ENCODE measurements at regions not wholly inside any gene's neighbourhood (a gene's known extent, or its start where the extent isn't known, plus 50 kb on each side); places are given as distances from the start of the nearest gene placed in this dataset.

DNA sequence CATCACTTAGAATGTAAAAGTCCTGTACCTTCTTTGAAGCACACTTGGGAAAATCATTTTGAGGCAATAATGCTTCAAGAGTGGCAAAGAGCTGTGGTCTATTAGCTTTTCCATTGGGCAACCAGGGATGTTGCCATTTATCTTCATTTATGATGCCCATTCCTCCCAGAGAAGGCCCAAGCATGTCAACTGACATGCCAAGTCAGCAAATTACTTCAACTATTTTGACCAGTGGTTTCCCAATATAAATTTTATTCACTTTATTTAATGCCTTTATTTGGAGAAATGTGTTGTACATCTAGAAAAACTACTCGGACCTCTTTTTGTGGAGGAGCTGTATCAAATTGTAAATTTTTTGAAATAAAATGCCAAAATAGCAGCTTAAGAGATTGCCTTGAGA, 164.1 kb upstream of the PCSK2 start:
- Mint-ChIP-seq H3K27me3 (ENCODE audit: low read depth) (no peaks in the 10 kb centered on the region), H3K4me3 (no peak overlapping the region), H3K4me1 (no peaks in the 10 kb centered on the region), H3K9me3 (peaks cover 1% of the 10 kb centered on the region), H3K27ac (ENCODE audit: unreplicated experiment) (no peak overlapping the region), H3K36me3 (ENCODE audit: low read depth) (no peaks in the 10 kb centered on the region)
- TF ChIP-seq, protein P1, sequence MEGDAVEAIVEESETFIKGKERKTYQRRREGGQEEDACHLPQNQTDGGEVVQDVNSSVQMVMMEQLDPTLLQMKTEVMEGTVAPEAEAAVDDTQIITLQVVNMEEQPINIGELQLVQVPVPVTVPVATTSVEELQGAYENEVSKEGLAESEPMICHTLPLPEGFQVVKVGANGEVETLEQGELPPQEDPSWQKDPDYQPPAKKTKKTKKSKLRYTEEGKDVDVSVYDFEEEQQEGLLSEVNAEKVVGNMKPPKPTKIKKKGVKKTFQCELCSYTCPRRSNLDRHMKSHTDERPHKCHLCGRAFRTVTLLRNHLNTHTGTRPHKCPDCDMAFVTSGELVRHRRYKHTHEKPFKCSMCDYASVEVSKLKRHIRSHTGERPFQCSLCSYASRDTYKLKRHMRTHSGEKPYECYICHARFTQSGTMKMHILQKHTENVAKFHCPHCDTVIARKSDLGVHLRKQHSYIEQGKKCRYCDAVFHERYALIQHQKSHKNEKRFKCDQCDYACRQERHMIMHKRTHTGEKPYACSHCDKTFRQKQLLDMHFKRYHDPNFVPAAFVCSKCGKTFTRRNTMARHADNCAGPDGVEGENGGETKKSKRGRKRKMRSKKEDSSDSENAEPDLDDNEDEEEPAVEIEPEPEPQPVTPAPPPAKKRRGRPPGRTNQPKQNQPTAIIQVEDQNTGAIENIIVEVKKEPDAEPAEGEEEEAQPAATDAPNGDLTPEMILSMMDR (conservative IDR thresholded peaks at IDR 0.05): no peak
- DNase-seq (ENCODE audit: low read depth, low spot score): no peak

DNA sequence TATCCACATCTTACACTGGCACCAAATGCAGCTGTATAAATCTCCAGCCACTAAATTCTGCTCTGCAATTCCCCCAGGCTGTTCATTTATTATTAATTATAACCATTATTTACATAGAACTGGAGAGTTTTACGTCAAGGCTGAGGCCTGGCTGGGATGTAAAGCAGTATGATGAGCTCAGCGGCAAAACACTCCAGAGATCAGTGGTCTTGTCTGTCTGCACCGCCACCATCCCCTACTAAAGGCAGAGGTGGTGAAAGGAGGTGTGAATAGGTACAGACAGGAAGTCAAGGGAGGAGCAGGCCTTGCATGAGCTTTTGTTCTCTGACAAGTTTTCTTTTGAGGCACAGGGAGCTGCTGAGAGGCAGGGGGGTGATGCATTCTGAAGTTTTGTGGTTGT, 159.9 kb upstream of the PCSK2 start:
- Mint-ChIP-seq H3K36me3 (ENCODE audit: low read depth) (no peaks in the 10 kb centered on the region), H3K27me3 (ENCODE audit: low read depth) (no peaks in the 10 kb centered on the region), H3K4me3 (no peak overlapping the region), H3K9me3 (no peaks in the 10 kb centered on the region), H3K4me1 (no peaks in the 10 kb centered on the region), H3K27ac (ENCODE audit: unreplicated experiment) (no peak overlapping the region)
- no peak for DNase-seq (ENCODE audit: low read depth, low spot score)
- TF ChIP-seq, protein P1 (conservative IDR thresholded peaks at IDR 0.05): no peak

DNA sequence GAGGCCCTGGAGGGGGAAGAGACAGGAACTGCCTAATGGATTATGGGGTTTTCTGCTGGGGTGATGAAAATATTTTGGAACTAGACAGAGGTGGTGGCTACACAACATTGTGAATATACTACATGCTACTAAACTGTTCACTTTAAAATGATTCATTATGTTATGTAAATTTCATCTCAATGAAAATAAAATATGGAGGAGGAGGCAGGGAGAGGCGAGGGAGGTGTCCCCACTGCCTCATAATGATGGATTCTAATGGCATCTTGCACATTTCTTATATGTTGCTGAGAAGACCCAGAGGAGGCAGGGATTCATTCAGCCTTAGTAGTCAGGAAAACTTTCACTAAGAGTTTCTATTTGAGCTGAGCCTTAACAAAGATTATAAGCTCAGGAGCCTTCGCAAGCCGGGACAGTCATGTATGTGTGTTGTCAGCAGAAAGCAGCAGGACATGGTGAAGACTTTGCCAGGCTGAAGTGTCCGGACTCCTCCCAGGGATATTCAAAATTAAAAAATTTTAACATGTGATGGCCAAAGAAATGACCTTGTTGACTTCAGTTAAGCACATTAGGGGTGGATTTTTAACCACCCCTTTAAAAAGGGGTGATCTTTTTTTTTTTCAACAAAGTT, 158.6 kb upstream of the PCSK2 start:
- no peak for DNase-seq (ENCODE audit: low read depth, low spot score)
- no peaks in the 10 kb centered on the region for H3K4me1 Mint-ChIP-seq
- H3K27me3 Mint-ChIP-seq (ENCODE audit: low read depth): no peaks in the 10 kb centered on the region
- H3K9me3 Mint-ChIP-seq: peaks cover 4% of the 10 kb centered on the region
- no peak overlapping the region for H3K4me3 Mint-ChIP-seq
- no peaks in the 10 kb centered on the region for H3K36me3 Mint-ChIP-seq (ENCODE audit: low read depth)
- TF ChIP-seq, protein P1 (conservative IDR thresholded peaks at IDR 0.05): no peak
- H3K27ac Mint-ChIP-seq (ENCODE audit: unreplicated experiment): no peak overlapping the region

DNA sequence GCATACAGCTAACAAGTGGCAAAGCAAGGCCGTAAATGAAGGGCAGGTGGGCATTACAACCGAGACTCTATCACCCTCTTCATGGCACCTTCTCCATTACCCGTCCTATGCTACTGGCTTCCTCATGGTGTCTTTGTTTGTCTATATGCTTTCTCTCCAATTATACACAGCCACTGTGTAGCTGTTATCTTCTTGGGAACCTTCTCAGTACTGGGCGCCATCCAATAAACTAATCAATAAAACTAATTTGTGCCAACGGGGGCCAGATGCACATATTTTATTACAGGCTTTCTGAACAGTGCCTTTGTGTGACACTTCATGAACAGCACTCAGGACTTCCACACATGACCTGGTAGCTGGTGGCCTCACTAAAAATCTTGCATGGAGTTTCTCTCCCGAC, 149.8 kb upstream of the PCSK2 start:
- Mint-ChIP-seq H3K27ac (ENCODE audit: unreplicated experiment) (no peak overlapping the region), H3K4me1 (no peaks in the 10 kb centered on the region), H3K4me3 (no peak overlapping the region)

DNA sequence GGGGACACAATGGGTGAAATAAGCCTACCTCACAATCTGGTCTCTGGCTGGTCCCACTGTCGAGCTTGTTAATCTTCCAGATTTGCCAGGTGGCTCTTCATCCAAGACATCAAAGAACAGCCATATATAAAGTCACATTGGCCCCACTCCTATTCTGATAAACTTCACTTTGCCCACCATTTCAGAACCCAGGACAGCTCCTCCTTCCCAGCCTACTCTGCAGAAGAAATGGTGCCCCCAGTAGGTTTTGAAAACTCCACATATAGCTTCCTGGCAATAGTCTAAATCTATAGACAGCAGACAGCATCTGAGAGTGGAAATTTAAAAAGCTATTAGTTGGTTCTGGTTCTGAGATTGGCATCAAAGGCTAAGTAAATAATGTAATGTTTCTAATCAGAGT, 143.1 kb upstream of the PCSK2 start:
- Mint-ChIP-seq H3K4me3 (no peak overlapping the region), H3K27ac (ENCODE audit: unreplicated experiment) (no peak overlapping the region), H3K27me3 (ENCODE audit: low read depth) (peaks cover 5% of the 10 kb centered on the region), H3K36me3 (ENCODE audit: low read depth) (no peaks in the 10 kb centered on the region), H3K9me3 (peaks cover 9% of the 10 kb centered on the region), H3K4me1 (no peaks in the 10 kb centered on the region)
- TF ChIP-seq, protein P1 (conservative IDR thresholded peaks at IDR 0.05): no peak
- peak; percentile 20 for DNase-seq (ENCODE audit: low read depth, low spot score)

More for the DNA sequence above, 149.8 kb upstream of the PCSK2 start:
- H3K36me3 Mint-ChIP-seq (ENCODE audit: low read depth): no peaks in the 10 kb centered on the region
- peaks cover 23% of the 10 kb centered on the region for H3K27me3 Mint-ChIP-seq (ENCODE audit: low read depth)
- TF ChIP-seq, protein P1 (conservative IDR thresholded peaks at IDR 0.05): no peak
- peaks cover 4% of the 10 kb centered on the region for H3K9me3 Mint-ChIP-seq
- no peak for DNase-seq (ENCODE audit: low read depth, low spot score)
